Lower leg skin (tissue), 3 donors: ENCODE measurements at regions not wholly inside any gene's neighbourhood (a gene's known extent, or its start where the extent isn't known, plus 50 kb on each side); places are given as distances from the start of the nearest gene placed in this dataset.

Experiments
- CTCF ChIP-seq, 3 donors: fragments of 450-650 bp; IDR thresholded peaks; one replicate each; pipeline ENCODE4 v1.5.1; 2016; ENCODE audit warnings: antibody characterized with exemption in 3 of 3, mild to moderate bottlenecking in 3 of 3, moderate library complexity in 2 of 3
- POLR2A ChIP-seq, 2 donors: fragments of 450-650 bp; IDR thresholded peaks; one replicate each; pipeline ENCODE4 v1.6.1; 2016 to 2017; ENCODE audit warnings: antibody characterized with exemption in 2 of 2, mild to moderate bottlenecking in 1 of 2, moderate library complexity in 1 of 2

DNA sequence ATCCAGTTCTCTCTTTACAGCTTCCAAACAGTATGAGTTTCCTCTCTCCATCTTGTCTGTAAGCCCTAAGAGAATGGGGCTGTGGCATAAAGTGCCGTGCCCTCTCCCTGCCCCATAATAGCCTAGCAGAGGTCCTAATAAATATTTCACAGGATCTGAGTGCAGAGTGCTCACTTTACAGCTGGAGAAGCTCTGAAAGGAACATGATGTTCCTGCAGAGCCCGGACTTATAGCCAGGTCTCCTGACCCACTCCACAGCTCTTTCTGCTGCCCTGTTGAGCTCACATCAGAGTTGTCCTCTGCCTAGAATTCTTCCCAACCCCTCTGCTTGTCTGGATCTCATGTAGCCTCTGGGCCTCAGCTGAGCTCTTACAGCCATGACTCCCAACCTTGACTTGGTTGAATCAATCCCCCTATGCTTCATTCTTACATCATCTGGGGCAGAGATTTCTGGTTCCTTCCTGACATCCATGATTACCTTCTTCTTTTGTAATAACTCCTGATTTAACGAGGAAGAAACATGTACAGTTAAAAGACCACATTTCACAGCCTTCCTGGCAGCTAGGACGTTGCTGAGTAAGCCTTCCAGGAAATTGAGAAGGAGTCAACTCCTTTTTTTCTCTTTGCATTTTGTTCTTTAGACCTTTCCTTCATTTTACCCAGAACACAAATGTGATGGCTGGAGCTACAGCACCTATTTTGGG is 135.3 kb downstream of the RPLP1 start:
- TF ChIP-seq POLR2A (IDR thresholded peaks at IDR 0.05) (no peak), CTCF (IDR thresholded peaks at IDR 0.05) (no peak)
